ENCODE measurements at regions not wholly inside any gene's neighbourhood (a gene's known extent, or its start where the extent isn't known, plus 50 kb on each side); places are given as distances from the start of the nearest gene placed in this dataset.

DNA sequence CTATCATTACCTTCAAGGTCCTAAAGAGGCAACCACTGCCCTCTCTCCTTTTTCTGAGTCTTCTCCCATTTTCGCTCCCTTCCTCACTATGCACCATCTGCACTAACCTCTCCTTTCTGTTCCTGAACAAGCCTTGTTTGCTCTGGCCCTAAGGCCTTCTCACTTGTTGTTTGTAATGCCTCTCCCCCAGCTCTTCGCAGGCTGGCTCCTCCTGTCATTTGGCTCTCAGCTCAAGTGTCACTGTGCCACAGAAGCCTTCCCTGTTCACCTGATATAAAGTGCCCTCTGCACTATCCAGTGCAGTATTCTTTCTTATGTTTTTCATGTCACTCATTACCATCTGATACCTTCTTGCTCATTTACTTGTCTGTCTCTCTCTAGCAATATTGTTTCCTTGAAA is 303.7 kb downstream of the KCNN2 start:
- 5% methylated on average over 2 of the region's 2 CpGs for WGBS (ENCODE audit: insufficient coverage, insufficient replicate concordance, low lambda C conversion rate, missing lambda C conversion rate)
- DNase-seq (ENCODE audit: low read depth, low spot score) = no peak
- no peak overlapping the region for H3K9ac ChIP-seq (ENCODE audit: control insufficient read depth, insufficient read depth, low read length)
- ATAC-seq = no peak
- no peak overlapping the region for H3K4me2 ChIP-seq (ENCODE audit: control insufficient read depth, insufficient read depth)
- H3K27me3 ChIP-seq (replicated peaks in 1 of 2; ENCODE audit: control insufficient read depth in 2 of 2, insufficient read depth in 2 of 2, low read length in 1 of 2) = no peaks in the 10 kb centered on the region
- no peaks in the 10 kb centered on the region for H3K79me2 ChIP-seq (ENCODE audit: control insufficient read depth, insufficient read depth, low read length)
- CTCF ChIA-PET = no interaction called here
- H3K27ac ChIP-seq (ENCODE audit: control insufficient read depth, insufficient read depth) = no peak overlapping the region
- in situ Hi-C loops (cut with MboI) (no loop called here), intact Hi-C loops (cut with micrococcal nuclease; ENCODE audit: unreplicated experiment) (no loop called here)
- POLR2A ChIA-PET = no interaction called here
- H3K4me1 ChIP-seq (ENCODE audit: control insufficient read depth, insufficient read depth, low read length) = no peaks in the 10 kb centered on the region
- H3K4me3 ChIP-seq = no peak overlapping the region
- H3K36me3 ChIP-seq (ENCODE audit: control insufficient read depth in 2 of 2, insufficient read depth in 2 of 2, low read length in 1 of 2) = no peaks in the 10 kb centered on the region
- RAD21 ChIA-PET (ENCODE audit: unreplicated experiment) = no interaction called here
- no peak for FAIRE-seq
- TF ChIP-seq IRF4 (IDR thresholded peaks at IDR 0.05; ENCODE audit: low read depth, low read length) (no peak), TCF12 (IDR thresholded peaks at IDR 0.05; ENCODE audit: low read depth, low read length) (no peak), NR2C1 (IDR thresholded peaks at IDR 0.05) (no peak), GATAD2B (conservative IDR thresholded peaks at IDR 0.05; ENCODE audit: low read depth) (no peak), ZNF207 (IDR thresholded peaks at IDR 0.05; ENCODE audit: borderline replicate concordance) (no peak), NFYA (IDR thresholded peaks at IDR 0.05; ENCODE audit: borderline replicate concordance, low read depth, low read length) (no peak), EED (IDR thresholded peaks at IDR 0.05; ENCODE audit: low read depth) (no peak)
- TF ChIP-seq, protein P1, sequence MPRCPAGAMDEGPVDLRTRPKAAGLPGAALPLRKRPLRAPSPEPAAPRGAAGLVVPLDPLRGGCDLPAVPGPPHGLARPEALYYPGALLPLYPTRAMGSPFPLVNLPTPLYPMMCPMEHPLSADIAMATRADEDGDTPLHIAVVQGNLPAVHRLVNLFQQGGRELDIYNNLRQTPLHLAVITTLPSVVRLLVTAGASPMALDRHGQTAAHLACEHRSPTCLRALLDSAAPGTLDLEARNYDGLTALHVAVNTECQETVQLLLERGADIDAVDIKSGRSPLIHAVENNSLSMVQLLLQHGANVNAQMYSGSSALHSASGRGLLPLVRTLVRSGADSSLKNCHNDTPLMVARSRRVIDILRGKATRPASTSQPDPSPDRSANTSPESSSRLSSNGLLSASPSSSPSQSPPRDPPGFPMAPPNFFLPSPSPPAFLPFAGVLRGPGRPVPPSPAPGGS (IDR thresholded peaks at IDR 0.05; ENCODE audit: borderline replicate concordance, insufficient read depth, low read depth, low read length, poor library complexity, severe bottlenecking) = no peak
- BruUV-seq (replicated peaks) = no TSS peak
- SMC1A ChIA-PET (ENCODE audit: uncharacterized antibody, unreplicated experiment) = no interaction called here
- H2AFZ ChIP-seq (ENCODE audit: control insufficient read depth, low read depth, low read length) = no peak overlapping the region
- no peaks in the 10 kb centered on the region for H3K9me3 ChIP-seq (replicated peaks; ENCODE audit: control insufficient read depth, insufficient read depth, low read length)
- no peaks in the 10 kb centered on the region for H4K20me1 ChIP-seq (ENCODE audit: control insufficient read depth, insufficient read depth)

DNA sequence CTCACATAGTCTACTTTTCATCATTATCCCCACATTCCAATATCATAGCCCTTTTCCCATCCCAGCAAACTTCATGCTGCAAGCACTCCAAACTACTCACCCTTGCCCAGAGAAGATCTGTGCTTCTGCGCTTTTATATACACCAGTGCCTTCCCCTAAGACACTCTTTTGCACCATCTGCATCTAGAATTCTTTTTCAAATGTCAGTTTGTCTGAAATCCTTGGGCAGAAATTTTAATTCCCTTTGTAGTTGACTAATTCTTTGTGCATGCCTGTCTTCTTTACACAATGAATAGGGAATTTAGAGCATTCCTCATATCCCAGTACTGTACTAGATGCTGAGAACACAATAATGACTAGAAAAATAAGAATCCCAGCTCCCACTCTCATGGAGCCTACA is 298.9 kb downstream of the KCNN2 start:
- Histone ChIP-seq H3K9me3 (replicated peaks; ENCODE audit: control insufficient read depth, insufficient read depth, low read length) (no peaks in the 10 kb centered on the region), H2AFZ (ENCODE audit: control insufficient read depth, low read depth, low read length) (no peak overlapping the region), H3K9ac (ENCODE audit: control insufficient read depth, insufficient read depth, low read length) (no peak overlapping the region), H3K36me3 (ENCODE audit: control insufficient read depth in 2 of 2, insufficient read depth in 2 of 2, low read length in 1 of 2) (no peaks in the 10 kb centered on the region), H3K4me3 (no peak overlapping the region), H3K27me3 (replicated peaks in 1 of 2; ENCODE audit: control insufficient read depth in 2 of 2, insufficient read depth in 2 of 2, low read length in 1 of 2) (no peaks in the 10 kb centered on the region), H3K79me2 (ENCODE audit: control insufficient read depth, insufficient read depth, low read length) (no peaks in the 10 kb centered on the region), H3K27ac (ENCODE audit: control insufficient read depth, insufficient read depth) (no peak overlapping the region), H3K4me1 (ENCODE audit: control insufficient read depth, insufficient read depth, low read length) (no peaks in the 10 kb centered on the region), H3K4me2 (ENCODE audit: control insufficient read depth, insufficient read depth) (no peak overlapping the region), H4K20me1 (ENCODE audit: control insufficient read depth, insufficient read depth) (no peaks in the 10 kb centered on the region)
- WGBS (ENCODE audit: insufficient coverage, insufficient replicate concordance, low lambda C conversion rate, missing lambda C conversion rate) = 45% methylated on average over 1 of the region's 1 CpG
- in situ Hi-C loops (cut with MboI) = no loop called here
- FAIRE-seq (no peak), DNase-seq (ENCODE audit: low read depth, low spot score) (no peak), ATAC-seq (no peak)
- no peak for TF ChIP-seq BCL11A (IDR thresholded peaks at IDR 0.05; ENCODE audit: low read depth, low read length)
- ChIA-PET RAD21 (ENCODE audit: unreplicated experiment) (no interaction called here), SMC1A (ENCODE audit: uncharacterized antibody, unreplicated experiment) (no interaction called here), POLR2A (no interaction called here), CTCF (no interaction called here)
- BruUV-seq (replicated peaks) = no TSS peak
- intact Hi-C loops (cut with micrococcal nuclease; ENCODE audit: unreplicated experiment) = no loop called here
